T-cell (primary cell): ENCODE measurements at regions not wholly inside any gene's neighbourhood (a gene's known extent, or its start where the extent isn't known, plus 50 kb on each side); places are given as distances from the start of the nearest gene placed in this dataset.

Experiments used
- ATAC-seq, 4 experiments: fragments of 200-7000 bp in 3 of 4; fragments of 150-1000 bp in 1 of 4; cut with Tn5 transposase; replicated peaks in 1 of 4; 1 replicate in 3 of 4; 2 replicates in 1 of 4; pipeline ENCODE4 v1.10.0; 2021; ENCODE audit warnings: moderate library complexity in 3 of 4, mild to moderate bottlenecking in 2 of 4, moderate number of reproducible peaks in 1 of 4
- CTCF ChIA-PET, 2 donors: fragments of 300-600 bp; sonication (Branson Sonifier 250); formaldehyde crosslinking; loops; one replicate each; lab custom pipeline; 2022; ENCODE audit warnings: antibody characterized with exemption in 2 of 2; lab: Charles Lee
- POLR2A ChIA-PET, 2 donors: fragments of 300-600 bp; sonication (Branson Sonifier 250); formaldehyde crosslinking; loops; one replicate each; lab custom pipeline; 2022; ENCODE audit warnings: antibody characterized with exemption in 2 of 2; lab: Charles Lee
- DNase-seq, 35 experiments: peaks; one replicate each; pipeline versions ENCODE4 v3.0.0 to v3.0.0-alpha.2; 2013 to 2023
- H3K27ac ChIP-seq: one replicate; pipeline ENCODE4 v1.5.1; 2013; ENCODE audit warnings: low read length
- H3K27me3 ChIP-seq, 2 experiments: replicated peaks in 1 of 2; 1 replicate in 1 of 2; 2 replicates in 1 of 2; pipeline versions ENCODE4 v1.6.1 to v1.7.0; 2013; ENCODE audit warnings: low read length in 1 of 2, mixed read lengths in 1 of 2; ENCODE audit not compliant: control insufficient read depth in 2 of 2, insufficient read depth in 2 of 2; ENCODE audit errors: extremely low read depth in 1 of 2
- H3K36me3 ChIP-seq, 2 donors: 1 replicate in 1 of 2; 2 replicates in 1 of 2; pipeline versions ENCODE4 v1.6.1 to v1.7.0; 2013; ENCODE audit warnings: low read length in 1 of 2; ENCODE audit not compliant: control insufficient read depth in 2 of 2, insufficient read depth in 1 of 2; ENCODE audit errors: extremely low read depth in 1 of 2
- H3K4me1 ChIP-seq, 2 experiments: 1 replicate in 1 of 2; 2 replicates in 1 of 2; pipeline versions ENCODE4 v1.6.1 to v1.7.0; 2013; ENCODE audit warnings: low read length in 2 of 2, mixed read lengths in 1 of 2; ENCODE audit not compliant: insufficient read depth in 2 of 2, control insufficient read depth in 1 of 2; ENCODE audit errors: extremely low read depth in 1 of 2
- H3K4me3 ChIP-seq, 2 donors: 1 replicate in 1 of 2; 2 replicates in 1 of 2; pipeline versions ENCODE4 v1.5.1 to v1.7.0; 2013; ENCODE audit warnings: mild to moderate bottlenecking in 2 of 2, low read length in 1 of 2, moderate library complexity in 1 of 2; ENCODE audit not compliant: control insufficient read depth in 1 of 2; ENCODE audit errors: extremely low read depth in 1 of 2
- H3K9me3 ChIP-seq: 2 replicates; pipeline ENCODE4 v1.7.0; 2013
- H3K27ac Mint-ChIP-seq, 2 donors: one replicate each; pipeline ENCODE4 v1.8.0; 2020 to 2021; ENCODE audit warnings: mild to moderate bottlenecking in 2 of 2, mixed read lengths in 2 of 2
- H3K27me3 Mint-ChIP-seq, 2 donors: one replicate each; pipeline ENCODE4 v1.8.0; 2021 to 2022; ENCODE audit warnings: mixed read lengths in 2 of 2
- H3K36me3 Mint-ChIP-seq: one replicate; pipeline ENCODE4 v1.8.0; 2021; ENCODE audit warnings: mixed read lengths
- H3K4me1 Mint-ChIP-seq, 3 donors: one replicate each; pipeline ENCODE4 v1.8.0; 2020 to 2022; ENCODE audit warnings: mixed read lengths in 3 of 3, mild to moderate bottlenecking in 1 of 3
- H3K4me3 Mint-ChIP-seq, 3 donors: one replicate each; pipeline ENCODE4 v1.8.0; 2020 to 2022; ENCODE audit warnings: mild to moderate bottlenecking in 3 of 3, mixed read lengths in 3 of 3, moderate library complexity in 3 of 3
- H3K9me3 Mint-ChIP-seq, 3 donors: one replicate each; pipeline ENCODE4 v1.8.0; 2020 to 2022; ENCODE audit warnings: mixed read lengths in 3 of 3
- WGBS: methylation state at CpG from one replicate; pipeline ENCODE4 v1.1.5; 2013; ENCODE audit warnings: missing lambda C conversion rate; ENCODE audit not compliant: insufficient coverage; 5-methylcytosine and 5-hydroxymethylcytosine counted together

GRCh38 chr21:18991846-18992245, 588.3 kb upstream of the TMPRSS15 start:
- no peak overlapping the region for H3K27ac ChIP-seq
- Mint-ChIP-seq H3K4me3 (no peak overlapping the region), H3K9me3 (peaks cover 9% of the 10 kb centered on the region in 3 donors), H3K27me3 (no peaks in the 10 kb centered on the region), H3K36me3 (no peaks in the 10 kb centered on the region), H3K27ac (no peak overlapping the region), H3K4me1 (no peaks in the 10 kb centered on the region)
- H3K4me3 ChIP-seq, result no peak overlapping the region
- CTCF ChIA-PET, result no interaction called here
- ATAC-seq (no peak), DNase-seq (no peak)
- POLR2A ChIA-PET, result interaction anchor here in 1 of 2 donors (0.6 kb wide), 1 partner anchor 21 kb away, joined by 3 read pairs; no protein-coding TSS in a partner anchor
- no peaks in the 10 kb centered on the region for H3K9me3 ChIP-seq
- no CpG with 5 or more reads among the region's 1 CpG for WGBS
- no peaks in the 10 kb centered on the region for H3K27me3 ChIP-seq
- no peaks in the 10 kb centered on the region for H3K4me1 ChIP-seq
- H3K36me3 ChIP-seq, result no peaks in the 10 kb centered on the region

- Histone ChIP-seq H3K36me3 (no peaks in the 10 kb centered on the region), H3K27me3 (no peaks in the 10 kb centered on the region), H3K27ac (no peak overlapping the region), H3K9me3 (no peaks in the 10 kb centered on the region), H3K4me3 (no peak overlapping the region), H3K4me1 (no peaks in the 10 kb centered on the region)
- no peaks in the 10 kb centered on the region for H3K36me3 Mint-ChIP-seq
- CTCF ChIA-PET, result no interaction called here
- H3K27me3 Mint-ChIP-seq, result no peaks in the 10 kb centered on the region
- H3K27ac Mint-ChIP-seq, result no peak overlapping the region
- WGBS, result 80% methylated on average over 1 of the region's 3 CpGs
- H3K4me1 Mint-ChIP-seq, result no peaks in the 10 kb centered on the region
- no peak for DNase-seq
- H3K9me3 Mint-ChIP-seq, result peaks cover 7 to 20% (median 13%) of the 10 kb centered on the region in 3 donors
- POLR2A ChIA-PET, result no interaction called here
- ATAC-seq, result no peak
- no peak overlapping the region for H3K4me3 Mint-ChIP-seq
Measured at GRCh38 chr21:19010251-19010650, 606.7 kb upstream of the TMPRSS15 start.

GRCh38 chr21:19010996-19011395, 607.4 kb upstream of the TMPRSS15 start:
- H3K9me3 Mint-ChIP-seq, result peaks cover 7 to 19% (median 13%) of the 10 kb centered on the region in 3 donors
- no peaks in the 10 kb centered on the region for H3K36me3 Mint-ChIP-seq
- no CpG with 5 or more reads among the region's 2 CpGs for WGBS
- H3K4me3 Mint-ChIP-seq, result no peak overlapping the region
- Histone ChIP-seq H3K36me3 (no peaks in the 10 kb centered on the region), H3K9me3 (no peaks in the 10 kb centered on the region), H3K27me3 (no peaks in the 10 kb centered on the region), H3K4me1 (no peaks in the 10 kb centered on the region), H3K4me3 (no peak overlapping the region), H3K27ac (no peak overlapping the region)
- ChIA-PET POLR2A (no interaction called here), CTCF (no interaction called here)
- no peaks in the 10 kb centered on the region for H3K27me3 Mint-ChIP-seq
- no peak overlapping the region for H3K27ac Mint-ChIP-seq
- H3K4me1 Mint-ChIP-seq, result no peaks in the 10 kb centered on the region
- no peak for DNase-seq
- ATAC-seq, result no peak

GRCh38 chr21:19011451-19011850, 607.9 kb upstream of the TMPRSS15 start:
- no peaks in the 10 kb centered on the region for H3K4me1 ChIP-seq
- H3K4me1 Mint-ChIP-seq, result no peaks in the 10 kb centered on the region
- H3K27me3 ChIP-seq, result no peaks in the 10 kb centered on the region
- ChIA-PET CTCF (no interaction called here), POLR2A (no interaction called here)
- no peaks in the 10 kb centered on the region for H3K27me3 Mint-ChIP-seq
- no peak overlapping the region for H3K4me3 ChIP-seq
- no peaks in the 10 kb centered on the region for H3K36me3 Mint-ChIP-seq
- H3K9me3 ChIP-seq, result no peaks in the 10 kb centered on the region
- H3K4me3 Mint-ChIP-seq, result no peak overlapping the region
- 86% methylated on average over 1 of the region's 2 CpGs for WGBS
- DNase-seq (no peak), ATAC-seq (no peak)
- H3K9me3 Mint-ChIP-seq, result peaks cover 7 to 21% (median 13%) of the 10 kb centered on the region in 3 donors
- H3K36me3 ChIP-seq, result no peaks in the 10 kb centered on the region
- no peak overlapping the region for H3K27ac Mint-ChIP-seq
- H3K27ac ChIP-seq, result no peak overlapping the region

- Mint-ChIP-seq H3K9me3 (peaks cover 7 to 13% (median 12%) of the 10 kb centered on the region in 3 donors), H3K27me3 (no peaks in the 10 kb centered on the region), H3K27ac (no peak overlapping the region), H3K4me3 (no peak overlapping the region), H3K36me3 (no peaks in the 10 kb centered on the region), H3K4me1 (no peaks in the 10 kb centered on the region)
- H3K4me1 ChIP-seq, result no peaks in the 10 kb centered on the region
- ATAC-seq, result no peak
- no peak overlapping the region for H3K4me3 ChIP-seq
- ChIA-PET POLR2A (no interaction called here), CTCF (no interaction called here)
- no peaks in the 10 kb centered on the region for H3K27me3 ChIP-seq
- DNase-seq, result no peak
- 88% methylated on average over 1 of the region's 3 CpGs for WGBS
- H3K36me3 ChIP-seq, result no peaks in the 10 kb centered on the region
- H3K27ac ChIP-seq, result no peak overlapping the region
- no peaks in the 10 kb centered on the region for H3K9me3 ChIP-seq
Measured at GRCh38 chr21:19013916-19014315, 610.3 kb upstream of the TMPRSS15 start.

- no peak for DNase-seq
Measured at GRCh38 chr21:19018529-19018928, 614.9 kb upstream of the TMPRSS15 start.

GRCh38 chr21:19022978-19023377, 619.4 kb upstream of the TMPRSS15 start:
- DNase-seq, result no peak
- no peak overlapping the region for H3K27ac Mint-ChIP-seq
- ChIA-PET CTCF (no interaction called here), POLR2A (no interaction called here)
- H3K27ac ChIP-seq, result no peak overlapping the region
- H3K27me3 ChIP-seq, result no peaks in the 10 kb centered on the region
- H3K27me3 Mint-ChIP-seq, result no peaks in the 10 kb centered on the region
- no peak overlapping the region for H3K4me3 Mint-ChIP-seq
- H3K9me3 ChIP-seq, result no peaks in the 10 kb centered on the region
- WGBS, result no CpG with 5 or more reads among the region's 4 CpGs
- H3K9me3 Mint-ChIP-seq, result peaks cover 0 to 15% (median 13%) of the 10 kb centered on the region in 3 donors
- no peaks in the 10 kb centered on the region for H3K4me1 ChIP-seq
- H3K4me1 Mint-ChIP-seq, result no peaks in the 10 kb centered on the region
- no peaks in the 10 kb centered on the region for H3K36me3 ChIP-seq
- ATAC-seq, result no peak
- H3K36me3 Mint-ChIP-seq, result no peaks in the 10 kb centered on the region
- no peak overlapping the region for H3K4me3 ChIP-seq

More at GRCh38 chr21:19018529-19018928, 614.9 kb upstream of the TMPRSS15 start:
- H3K4me1 ChIP-seq, result no peaks in the 10 kb centered on the region
- CTCF ChIA-PET, result no interaction called here
- ATAC-seq, result no peak
- no peaks in the 10 kb centered on the region for H3K9me3 ChIP-seq
- Mint-ChIP-seq H3K4me3 (no peak overlapping the region), H3K4me1 (no peaks in the 10 kb centered on the region), H3K9me3 (peaks cover 0 to 18% (median 12%) of the 10 kb centered on the region in 3 donors), H3K27ac (no peak overlapping the region), H3K36me3 (no peaks in the 10 kb centered on the region), H3K27me3 (no peaks in the 10 kb centered on the region)
- no peak overlapping the region for H3K27ac ChIP-seq
- no peaks in the 10 kb centered on the region for H3K36me3 ChIP-seq
- WGBS, result no CpG with 5 or more reads among the region's 3 CpGs
- POLR2A ChIA-PET, result no interaction called here
- no peak overlapping the region for H3K4me3 ChIP-seq
- H3K27me3 ChIP-seq, result no peaks in the 10 kb centered on the region
